Endothelial cell of umbilical vein (primary cell): ENCODE measurements at regions not wholly inside any gene's neighbourhood (a gene's known extent, or its start where the extent isn't known, plus 50 kb on each side); places are given as distances from the start of the nearest gene placed in this dataset.

Experiments used
- BruUV-seq: library from RNA; stranded (reverse); fragments of 400-500 nt; replicated peaks from 2 replicates; lab custom pipeline; 2021; lab: Mats Ljungman, UMichigan
- CTCF ChIA-PET: fragments of 300-600, 350-600 bp; sonication (Branson Sonifier 250); formaldehyde crosslinking; loops from one replicate; lab custom pipeline; 2021; ENCODE audit warnings: antibody characterized with exemption, inconsistent platforms; lab: Charles Lee
- POLR2A ChIA-PET: fragments of 300-600, 350-600 bp; sonication (Branson Sonifier 250); formaldehyde crosslinking; loops from one replicate; lab custom pipeline; 2021; ENCODE audit warnings: antibody characterized with exemption, inconsistent platforms; lab: Charles Lee
- DNase-seq: peaks from one replicate; pipeline ENCODE4 v3.0.0-alpha.2; 2011; ENCODE audit warnings: low read depth, low spot score
- FAIRE-seq: peaks from 2 replicates; lab custom pipeline; 2011; peaks lifted over from hg19 to GRCh38; lab: Jason Lieb, UNC
- H2AFZ ChIP-seq: 2 replicates; pipeline ENCODE4 v1.6.0; 2012; ENCODE audit warnings: low read depth, low read length, control low read depth, inconsistent platforms
- H3K27ac ChIP-seq: 2 replicates; pipeline ENCODE4 v1.5.1; 2011; ENCODE audit warnings: low read depth, mild to moderate bottlenecking, control low read depth, low read length, moderate library complexity; ENCODE audit not compliant: insufficient read depth
- H3K27me3 ChIP-seq, 2 experiments: 2 replicates each; pipeline versions ENCODE4 v1.6.0 to v1.6.1; 2011; ENCODE audit warnings: low read length in 2 of 2, mixed read lengths in 1 of 2; ENCODE audit not compliant: control insufficient read depth in 2 of 2, insufficient read depth in 2 of 2
- H3K36me3 ChIP-seq, 2 experiments: 2 replicates in 1 of 2; 3 replicates in 1 of 2; pipeline ENCODE4 v1.5.1; 2011; ENCODE audit warnings: low read length in 2 of 2, mild to moderate bottlenecking in 1 of 2, moderate library complexity in 1 of 2; ENCODE audit not compliant: control insufficient read depth in 2 of 2, insufficient read depth in 2 of 2; ENCODE audit errors: extremely low read depth in 1 of 2
- H3K4me1 ChIP-seq: 3 replicates; pipeline ENCODE4 v1.5.1; 2011; ENCODE audit warnings: mild to moderate bottlenecking, low read length; ENCODE audit not compliant: control insufficient read depth, insufficient read depth; ENCODE audit errors: extremely low read depth
- H3K4me2 ChIP-seq: 2 replicates; pipeline ENCODE4 v1.6.1; 2011; ENCODE audit warnings: low read length, control low read depth, mixed read lengths; ENCODE audit not compliant: insufficient read depth
- H3K4me3 ChIP-seq, 3 experiments: fragments of 200-600 bp in 1 of 3; sonication (generic), shearing (Covaris generic) in 1 of 3; replicated peaks in 1 of 3; 2 replicates each; pipeline ENCODE4 v1.5.1; 2011 to 2016; ENCODE audit warnings: control low read depth in 3 of 3, low read length in 3 of 3, mild to moderate bottlenecking in 2 of 3, inconsistent platforms in 1 of 3, low read depth in 1 of 3, moderate library complexity in 1 of 3; ENCODE audit not compliant: insufficient read depth in 1 of 3
- H3K79me2 ChIP-seq: 2 replicates; pipeline ENCODE4 v1.6.0; 2012; ENCODE audit warnings: low read length, inconsistent platforms; ENCODE audit not compliant: control insufficient read depth, insufficient read depth
- H3K9ac ChIP-seq: replicated peaks from 2 replicates; pipeline ENCODE3; 2011; ENCODE audit warnings: low read length, control low read depth; ENCODE audit not compliant: insufficient read depth; ENCODE audit errors: extremely low read depth
- H3K9me1 ChIP-seq: replicated peaks from 3 replicates; pipeline ENCODE4 v1.6.0; 2011; ENCODE audit warnings: mild to moderate bottlenecking, low read length; ENCODE audit not compliant: control insufficient read depth, insufficient read depth; ENCODE audit errors: extremely low read depth
- H3K9me3 ChIP-seq: replicated peaks from 2 replicates; pipeline ENCODE4 v1.5.1; 2012; ENCODE audit warnings: low read length, inconsistent platforms; ENCODE audit not compliant: control insufficient read depth, insufficient read depth
- H4K20me1 ChIP-seq: replicated peaks from 2 replicates; pipeline ENCODE3; 2011; ENCODE audit warnings: mild to moderate bottlenecking, low read length; ENCODE audit not compliant: control insufficient read depth, insufficient read depth; ENCODE audit errors: extremely low read depth
- CTCF ChIP-seq, 2 donors: IDR thresholded peaks; 1 replicate in 1 of 2; 2 replicates in 1 of 2; pipeline ENCODE4 v1.5.1; 2011; ENCODE audit warnings: low read length in 2 of 2, mild to moderate bottlenecking in 2 of 2, moderate library complexity in 2 of 2, control low read depth in 1 of 2, inconsistent platforms in 1 of 2, low read depth in 1 of 2; ENCODE audit not compliant: insufficient read depth in 1 of 2; ENCODE audit errors: extremely low read depth in 1 of 2
- EZH2 ChIP-seq: IDR thresholded peaks from 2 replicates; pipeline ENCODE4 v1.6.1; 2012; ENCODE audit warnings: borderline replicate concordance, low read depth, mild to moderate bottlenecking, moderate library complexity, low read length, inconsistent platforms; ENCODE audit not compliant: severe bottlenecking
- FOS ChIP-seq: IDR thresholded peaks from 2 replicates; pipeline ENCODE4 v1.6.1; 2011; ENCODE audit warnings: mild to moderate bottlenecking, low read length, moderate library complexity, borderline replicate concordance; ENCODE audit not compliant: insufficient read depth
- GATA2 ChIP-seq: IDR thresholded peaks from 2 replicates; pipeline ENCODE4 v1.7.0; 2011; ENCODE audit warnings: low read depth, mild to moderate bottlenecking, moderate library complexity, mixed read lengths, low read length; ENCODE audit not compliant: insufficient read length, insufficient read depth
- JUN ChIP-seq: IDR thresholded peaks from 2 replicates; pipeline ENCODE4 v1.6.1; 2011; ENCODE audit warnings: borderline replicate concordance, low read depth; ENCODE audit not compliant: insufficient read length, insufficient read depth
- MAX ChIP-seq: IDR thresholded peaks from 2 replicates; pipeline ENCODE4 v1.6.1; 2011; ENCODE audit not compliant: insufficient read depth, insufficient read length
- MYC ChIP-seq: IDR thresholded peaks from one replicate; pipeline ENCODE4 v1.6.1; 2011; ENCODE audit warnings: mild to moderate bottlenecking, low read depth, low read length
- POLR2A ChIP-seq: IDR thresholded peaks from 2 replicates; pipeline ENCODE4 v1.6.1; 2012; ENCODE audit warnings: low read depth, mild to moderate bottlenecking, control low read depth, low read length
- POLR2AphosphoS5 ChIP-seq: IDR thresholded peaks from 2 replicates; pipeline ENCODE4 v1.6.1; 2012; ENCODE audit warnings: low read depth, mild to moderate bottlenecking, control low read depth, low read length, moderate library complexity; ENCODE audit not compliant: insufficient read depth
- dilution Hi-C: fragments of 300-500 bp; cut with MboI; formaldehyde crosslinking; loops from one replicate; pipeline ENCODE4 v1.15.0; 2019; ENCODE audit warnings: low sequenced_read_pairs; ENCODE audit not compliant: extremely low pct_ligation_motif_present
- intact Hi-C: fragments of 100-400 bp; cut with micrococcal nuclease; formaldehyde crosslinking; loops from one replicate; pipeline ENCODE4 v1.10.0; 2022

GRCh38 chr10:70985824-70986622 is 97.7 kb upstream of the PCBD1 start:
- Histone ChIP-seq H3K4me2 (no peak overlapping the region), H3K36me3 (no peaks in the 10 kb centered on the region), H3K27ac (no peak overlapping the region), H4K20me1 (no peaks in the 10 kb centered on the region), H3K79me2 (no peaks in the 10 kb centered on the region), H3K9me1 (no peaks in the 10 kb centered on the region), H2AFZ (no peak overlapping the region), H3K27me3 (peaks cover 0 to 4% of the 10 kb centered on the region in 2 experiments), H3K9me3 (no peaks in the 10 kb centered on the region), H3K4me1 (no peaks in the 10 kb centered on the region), H3K9ac (no peak overlapping the region), H3K4me3 (no peak overlapping the region)
- dilution Hi-C loops (no loop called here), intact Hi-C loops (no loop called here)
- no TSS peak for BruUV-seq
- no peak for TF ChIP-seq EZH2
- TF ChIP-seq GATA2: no peak
- no peak for TF ChIP-seq FOS
- no peak for TF ChIP-seq MYC
- TF ChIP-seq CTCF (IDR thresholded peaks at IDR 0.05; ENCODE audit: extremely low read depth in 1 of 2, insufficient read depth in 1 of 2, low read depth in 1 of 2, low read length in 2 of 2): no peak
- no peak for TF ChIP-seq POLR2A
- TF ChIP-seq MAX: no peak
- TF ChIP-seq POLR2AphosphoS5: no peak
- no peak for TF ChIP-seq JUN
- ChIA-PET POLR2A (no interaction called here), CTCF (no interaction called here)
- FAIRE-seq: no peak
- no peak for DNase-seq
